ENCODE measurements at regions not wholly inside any gene's neighbourhood (a gene's known extent, or its start where the extent isn't known, plus 50 kb on each side); places are given as distances from the start of the nearest gene placed in this dataset.

- DNase-seq: no peak
- no peaks in the 10 kb centered on the region for H3K9me3 ChIP-seq (ENCODE audit: severe bottlenecking)
- H3K27ac ChIP-seq: no peak overlapping the region
- H3K4me3 ChIP-seq (ENCODE audit: low read depth, low read length): no peak overlapping the region
- H3K27me3 ChIP-seq (ENCODE audit: insufficient read depth, low read depth, severe bottlenecking): no peaks in the 10 kb centered on the region
- no peaks in the 10 kb centered on the region for H3K36me3 ChIP-seq
- TF ChIP-seq CTCF (IDR thresholded peaks at IDR 0.05; ENCODE audit: low read depth, low read length): no peak
Measured at GRCh38 chr12:108008163-108008905, 120.8 kb upstream of the WSCD2 start.

- no peak for DNase-seq
- Histone ChIP-seq H3K36me3 (no peaks in the 10 kb centered on the region), H3K27ac (no peak overlapping the region), H3K4me3 (ENCODE audit: low read depth, low read length) (no peak overlapping the region), H3K9me3 (ENCODE audit: severe bottlenecking) (no peaks in the 10 kb centered on the region), H3K27me3 (ENCODE audit: insufficient read depth, low read depth, severe bottlenecking) (no peaks in the 10 kb centered on the region)
- no peak for TF ChIP-seq CTCF (IDR thresholded peaks at IDR 0.05; ENCODE audit: low read depth, low read length)
Measured at GRCh38 chr12:108009442-108010070, 119.5 kb upstream of the WSCD2 start.

GRCh38 chr12:108016022-108016564 is 113.0 kb upstream of the WSCD2 start:
- Histone ChIP-seq H3K27me3 (ENCODE audit: insufficient read depth, low read depth, severe bottlenecking) (no peaks in the 10 kb centered on the region), H3K9me3 (ENCODE audit: severe bottlenecking) (no peaks in the 10 kb centered on the region)
- no peak for TF ChIP-seq CTCF (IDR thresholded peaks at IDR 0.05; ENCODE audit: low read depth, low read length)

GRCh38 chr12:108017472-108018057 is 111.5 kb upstream of the WSCD2 start:
- Histone ChIP-seq H3K9me3 (ENCODE audit: severe bottlenecking) (no peaks in the 10 kb centered on the region), H3K4me3 (ENCODE audit: low read depth, low read length) (no peak overlapping the region), H3K36me3 (no peaks in the 10 kb centered on the region), H3K27ac (no peak overlapping the region), H3K27me3 (ENCODE audit: insufficient read depth, low read depth, severe bottlenecking) (no peaks in the 10 kb centered on the region)
- no peak for TF ChIP-seq CTCF (IDR thresholded peaks at IDR 0.05; ENCODE audit: low read depth, low read length)
- DNase-seq: peak; percentile 46

More at GRCh38 chr12:108016022-108016564, 113.0 kb upstream of the WSCD2 start:
- H3K27ac ChIP-seq: no peak overlapping the region
- DNase-seq: peak; percentile 33
- H3K36me3 ChIP-seq: no peaks in the 10 kb centered on the region
- H3K4me3 ChIP-seq (ENCODE audit: low read depth, low read length): no peak overlapping the region

- H3K4me3 ChIP-seq (ENCODE audit: low read depth, low read length): no peak overlapping the region
- no peaks in the 10 kb centered on the region for H3K36me3 ChIP-seq
- H3K27me3 ChIP-seq (ENCODE audit: insufficient read depth, low read depth, severe bottlenecking): no peaks in the 10 kb centered on the region
- H3K9me3 ChIP-seq (ENCODE audit: severe bottlenecking): no peaks in the 10 kb centered on the region
- DNase-seq: no peak
- TF ChIP-seq CTCF (IDR thresholded peaks at IDR 0.05; ENCODE audit: low read depth, low read length): no peak
- H3K27ac ChIP-seq: no peak overlapping the region
Measured at GRCh38 chr12:108019862-108020261, 109.2 kb upstream of the WSCD2 start.
